Thoracic aorta (tissue), 2 donors: ENCODE measurements at regions not wholly inside any gene's neighbourhood (a gene's known extent, or its start where the extent isn't known, plus 50 kb on each side); places are given as distances from the start of the nearest gene placed in this dataset.

ENCODE experiments used
- ATAC-seq: fragments of 150-250 bp; one replicate; pipeline ENCODE4 v1.8.0; 2017; ENCODE audit warnings: low read depth; ENCODE audit not compliant: insufficient number of reproducible peaks, low FRiP score
- DNase-seq: peaks from one replicate; pipeline ENCODE4 v3.0.0-alpha.2; 2020; ENCODE audit warnings: low spot score
- H3K27ac ChIP-seq, 2 donors: fragments of 200-600 bp; sonication (generic); 1 replicate in 1 of 2; 2 replicates in 1 of 2; pipeline ENCODE4 v1.5.1; 2016; ENCODE audit warnings: mild to moderate bottlenecking in 2 of 2, moderate library complexity in 2 of 2
- H3K27me3 ChIP-seq: fragments of 200-600 bp; sonication (generic); replicated peaks from 2 replicates; pipeline ENCODE4 v1.6.0; 2016; ENCODE audit warnings: mild to moderate bottlenecking; ENCODE audit not compliant: insufficient read depth
- H3K36me3 ChIP-seq: fragments of 200-600 bp; sonication (generic); one replicate; pipeline ENCODE4 v1.5.1; 2016
- H3K4me1 ChIP-seq, 2 donors: fragments of 200-600 bp; sonication (generic); 1 replicate in 1 of 2; 2 replicates in 1 of 2; pipeline versions ENCODE4 v1.5.1 to v1.6.0; 2016; ENCODE audit warnings: low read depth in 2 of 2, mild to moderate bottlenecking in 1 of 2; ENCODE audit not compliant: control insufficient read depth in 1 of 2
- H3K4me3 ChIP-seq: fragments of 200-600 bp; sonication (generic); 2 replicates; pipeline ENCODE4 v1.5.1; 2016; ENCODE audit warnings: mild to moderate bottlenecking
- H3K9me3 ChIP-seq: fragments of 200-600 bp; sonication (generic); 2 replicates; pipeline ENCODE4 v1.5.1; 2016
- TF ChIP-seq, protein P1 (sequence below): fragments of 200-600 bp; sonication (generic); IDR thresholded peaks from one replicate; pipeline ENCODE4 v1.5.1; 2019; ENCODE audit warnings: antibody characterized with exemption

DNA sequence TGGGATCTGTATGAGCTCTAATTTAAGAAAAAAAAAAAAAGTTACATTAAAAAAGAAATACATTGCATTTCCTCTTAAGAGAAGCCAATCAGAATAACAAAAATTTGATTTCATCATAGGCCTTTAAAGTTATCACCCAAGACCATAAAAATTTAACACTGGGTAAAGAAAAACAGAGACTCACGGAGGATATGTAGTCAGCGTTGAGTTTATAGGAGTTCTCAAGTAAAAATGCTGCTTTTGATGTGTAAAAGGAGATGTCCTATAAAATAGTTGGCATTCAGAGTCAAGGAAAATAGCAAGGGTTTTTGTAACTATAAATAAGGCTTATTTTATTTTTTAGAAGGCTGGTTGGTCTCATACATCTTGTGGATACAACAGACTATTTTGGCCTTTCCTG, 191.1 kb downstream of the EFNB2 start:
- DNase-seq = no peak
- Histone ChIP-seq H3K4me3 (no peak overlapping the region), H3K27me3 (no peaks in the 10 kb centered on the region), H3K36me3 (no peaks in the 10 kb centered on the region), H3K4me1 (peaks cover 7 to 14% of the 10 kb centered on the region in 2 donors), H3K27ac (no peak overlapping the region), H3K9me3 (peaks cover 10% of the 10 kb centered on the region)
- ATAC-seq = no peak
- TF ChIP-seq, protein P1, sequence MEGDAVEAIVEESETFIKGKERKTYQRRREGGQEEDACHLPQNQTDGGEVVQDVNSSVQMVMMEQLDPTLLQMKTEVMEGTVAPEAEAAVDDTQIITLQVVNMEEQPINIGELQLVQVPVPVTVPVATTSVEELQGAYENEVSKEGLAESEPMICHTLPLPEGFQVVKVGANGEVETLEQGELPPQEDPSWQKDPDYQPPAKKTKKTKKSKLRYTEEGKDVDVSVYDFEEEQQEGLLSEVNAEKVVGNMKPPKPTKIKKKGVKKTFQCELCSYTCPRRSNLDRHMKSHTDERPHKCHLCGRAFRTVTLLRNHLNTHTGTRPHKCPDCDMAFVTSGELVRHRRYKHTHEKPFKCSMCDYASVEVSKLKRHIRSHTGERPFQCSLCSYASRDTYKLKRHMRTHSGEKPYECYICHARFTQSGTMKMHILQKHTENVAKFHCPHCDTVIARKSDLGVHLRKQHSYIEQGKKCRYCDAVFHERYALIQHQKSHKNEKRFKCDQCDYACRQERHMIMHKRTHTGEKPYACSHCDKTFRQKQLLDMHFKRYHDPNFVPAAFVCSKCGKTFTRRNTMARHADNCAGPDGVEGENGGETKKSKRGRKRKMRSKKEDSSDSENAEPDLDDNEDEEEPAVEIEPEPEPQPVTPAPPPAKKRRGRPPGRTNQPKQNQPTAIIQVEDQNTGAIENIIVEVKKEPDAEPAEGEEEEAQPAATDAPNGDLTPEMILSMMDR = no peak

DNA sequence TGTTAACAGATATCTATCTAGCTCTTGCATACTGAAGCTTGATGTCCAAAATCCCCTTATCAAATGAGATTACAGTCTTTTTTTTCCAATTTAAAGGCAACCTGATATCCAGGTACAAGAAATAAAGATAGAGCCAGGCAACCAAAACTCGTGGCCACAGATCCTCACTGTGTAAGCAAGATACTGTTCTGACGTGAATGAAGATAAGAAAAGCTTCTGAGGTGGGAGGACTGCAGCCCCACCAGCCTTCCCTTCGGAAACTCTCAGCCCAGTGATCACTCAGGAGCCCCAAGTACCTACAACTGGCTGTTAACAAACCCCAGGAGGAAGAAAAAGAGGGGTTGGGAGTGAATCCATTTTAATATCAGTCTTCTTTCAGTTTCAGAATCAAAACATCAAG, 191.6 kb downstream of the EFNB2 start:
- Histone ChIP-seq H3K9me3 (peaks cover 12% of the 10 kb centered on the region), H3K27me3 (no peaks in the 10 kb centered on the region), H3K4me3 (no peak overlapping the region), H3K4me1 (peaks cover 3 to 9% of the 10 kb centered on the region in 2 donors), H3K27ac (no peak overlapping the region), H3K36me3 (no peaks in the 10 kb centered on the region)
- no peak for DNase-seq
- ATAC-seq = no peak
- TF ChIP-seq, protein P1 = no peak

DNA sequence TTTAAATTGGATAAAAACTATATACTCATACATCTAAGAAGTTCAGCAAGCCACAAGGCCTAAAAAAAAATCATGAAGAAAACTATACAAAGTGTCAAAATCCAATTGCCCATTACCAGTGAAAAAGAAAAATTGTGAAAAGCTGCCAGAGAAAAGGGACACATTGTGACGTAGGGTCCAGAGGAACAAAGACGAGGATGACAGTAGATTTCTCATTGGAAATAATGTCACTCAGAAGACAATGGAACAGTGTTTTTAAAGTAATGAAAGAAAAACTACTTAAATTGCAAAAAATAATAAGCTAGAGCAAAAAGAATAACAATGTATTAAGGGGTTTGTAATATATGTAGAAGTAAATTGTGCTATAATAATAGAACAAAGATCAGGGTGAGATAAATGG, 195.2 kb downstream of the EFNB2 start:
- DNase-seq = no peak
- ATAC-seq = no peak
- Histone ChIP-seq H3K27ac (no peak overlapping the region), H3K9me3 (peaks cover 12% of the 10 kb centered on the region), H3K4me3 (no peak overlapping the region), H3K36me3 (no peaks in the 10 kb centered on the region), H3K4me1 (no peaks in the 10 kb centered on the region), H3K27me3 (no peaks in the 10 kb centered on the region)
- TF ChIP-seq, protein P1 = no peak

- ATAC-seq (no peak), DNase-seq (no peak)
- Histone ChIP-seq H3K4me3 (no peak overlapping the region), H3K4me1 (no peaks in the 10 kb centered on the region), H3K27ac (no peak overlapping the region), H3K9me3 (peaks cover 12% of the 10 kb centered on the region), H3K27me3 (no peaks in the 10 kb centered on the region), H3K36me3 (no peaks in the 10 kb centered on the region)
- TF ChIP-seq, protein P1 = no peak
Measured at GRCh38 chr13:106337096-106337850, 198.2 kb downstream of the EFNB2 start.

DNA sequence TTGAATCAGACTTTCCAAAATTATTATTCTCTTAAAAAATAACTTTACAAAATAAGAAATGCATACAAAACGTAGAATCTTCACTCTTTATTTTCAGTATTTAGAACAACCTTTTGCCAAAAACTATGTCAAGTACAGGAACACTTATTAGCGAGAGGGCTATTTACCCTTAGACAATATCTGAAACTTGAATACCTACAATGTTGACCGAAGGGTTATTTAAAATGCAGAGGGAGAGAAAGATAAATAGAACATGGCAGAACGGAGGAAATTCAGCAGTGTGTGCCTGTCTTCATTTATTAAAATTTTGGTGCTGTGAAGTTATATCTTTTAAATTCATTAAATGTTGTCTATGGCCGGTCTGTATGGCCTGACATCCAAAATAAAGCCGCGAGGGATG, 198.8 kb downstream of the EFNB2 start:
- Histone ChIP-seq H3K27me3 (no peaks in the 10 kb centered on the region), H3K4me3 (no peak overlapping the region), H3K9me3 (peaks cover 12% of the 10 kb centered on the region), H3K27ac (no peak overlapping the region), H3K4me1 (no peaks in the 10 kb centered on the region), H3K36me3 (no peaks in the 10 kb centered on the region)
- TF ChIP-seq, protein P1 = no peak
- ATAC-seq (no peak), DNase-seq (no peak)
